ENCODE measurements at regions not wholly inside any gene's neighbourhood (a gene's known extent, or its start where the extent isn't known, plus 50 kb on each side); places are given as distances from the start of the nearest gene placed in this dataset.
A peak's percentile ranks its signal among the peaks of the same experiment; 100 is the strongest.
"Not testable (repeated sequence)": the region's sequence is repeated elsewhere in the genome, so short reads cannot be mapped to it uniquely, and the experiment has no call there.

GRCh38 chr6:170148709-170149470 lies 142.0 kb downstream of the DLL1 start:
- peaks cover 7% of the 10 kb centered on the region for H3K9me3 Mint-ChIP-seq (ENCODE audit: low read depth)
- H3K36me3 Mint-ChIP-seq (ENCODE audit: insufficient read depth): peaks cover 1% of the 10 kb centered on the region
- DNase-seq (ENCODE audit: low spot score, unreplicated experiment): no peak
- TF ChIP-seq CTCF (IDR thresholded peaks at IDR 0.05; ENCODE audit: unreplicated experiment): no peak
- H3K27me3 Mint-ChIP-seq: peaks cover 27% of the 10 kb centered on the region
- H3K4me1 Mint-ChIP-seq (ENCODE audit: low read depth): peaks cover 29% of the 10 kb centered on the region
- no peak overlapping the region for H3K4me3 Mint-ChIP-seq (ENCODE audit: low read depth)
- H3K27ac Mint-ChIP-seq: no peak overlapping the region

GRCh38 chr6:170147832-170148708 lies 142.8 kb downstream of the DLL1 start:
- Mint-ChIP-seq H3K27me3 (peaks cover 27% of the 10 kb centered on the region), H3K9me3 (ENCODE audit: low read depth) (peaks cover 9% of the 10 kb centered on the region), H3K4me3 (ENCODE audit: low read depth) (no peak overlapping the region), H3K27ac (peak overlapping the region; percentile 49), H3K36me3 (ENCODE audit: insufficient read depth) (peaks cover 1% of the 10 kb centered on the region), H3K4me1 (ENCODE audit: low read depth) (peaks cover 27% of the 10 kb centered on the region)
- DNase-seq (ENCODE audit: low spot score, unreplicated experiment): no peak
- TF ChIP-seq CTCF (IDR thresholded peaks at IDR 0.05; ENCODE audit: unreplicated experiment): no peak

GRCh38 chr6:170147056-170147787 lies 143.7 kb downstream of the DLL1 start:
- peaks cover 27% of the 10 kb centered on the region for H3K27me3 Mint-ChIP-seq
- peaks cover 10% of the 10 kb centered on the region for H3K9me3 Mint-ChIP-seq (ENCODE audit: low read depth)
- H3K36me3 Mint-ChIP-seq (ENCODE audit: insufficient read depth): peaks cover 1% of the 10 kb centered on the region
- peaks cover 23% of the 10 kb centered on the region for H3K4me1 Mint-ChIP-seq (ENCODE audit: low read depth)
- H3K27ac Mint-ChIP-seq: no peak overlapping the region
- TF ChIP-seq CTCF (IDR thresholded peaks at IDR 0.05; ENCODE audit: unreplicated experiment): no peak
- H3K4me3 Mint-ChIP-seq (ENCODE audit: low read depth): no peak overlapping the region
- DNase-seq (ENCODE audit: low spot score, unreplicated experiment): no peak

GRCh38 chr6:170146640-170147039 lies 144.2 kb downstream of the DLL1 start:
- Mint-ChIP-seq H3K36me3 (ENCODE audit: insufficient read depth) (peaks cover 1% of the 10 kb centered on the region), H3K27ac (no peak overlapping the region), H3K9me3 (ENCODE audit: low read depth) (peaks cover 10% of the 10 kb centered on the region), H3K4me3 (ENCODE audit: low read depth) (no peak overlapping the region), H3K27me3 (peaks cover 26% of the 10 kb centered on the region), H3K4me1 (ENCODE audit: low read depth) (peaks cover 22% of the 10 kb centered on the region)
- no peak for TF ChIP-seq CTCF (IDR thresholded peaks at IDR 0.05; ENCODE audit: unreplicated experiment)
- DNase-seq (ENCODE audit: low spot score, unreplicated experiment): no peak

- H3K27me3 Mint-ChIP-seq: peaks cover 21% of the 10 kb centered on the region
- DNase-seq (ENCODE audit: low spot score, unreplicated experiment); H3K4me3 Mint-ChIP-seq (ENCODE audit: low read depth); H3K27ac Mint-ChIP-seq; H3K9me3 Mint-ChIP-seq (ENCODE audit: low read depth); H3K36me3 Mint-ChIP-seq (ENCODE audit: insufficient read depth): not testable (repeated sequence)
- peaks cover 17% of the 10 kb centered on the region for H3K4me1 Mint-ChIP-seq (ENCODE audit: low read depth)
These were observed 144.7 kb downstream of the DLL1 start for GRCh38 chr6:170146131-170146530.

GRCh38 chr6:170145716-170146115 lies 145.2 kb downstream of the DLL1 start:
- not testable (repeated sequence) for H3K9me3 Mint-ChIP-seq (ENCODE audit: low read depth); H3K4me3 Mint-ChIP-seq (ENCODE audit: low read depth); DNase-seq (ENCODE audit: low spot score, unreplicated experiment); H3K27ac Mint-ChIP-seq; H3K36me3 Mint-ChIP-seq (ENCODE audit: insufficient read depth)
- Mint-ChIP-seq H3K27me3 (peaks cover 21% of the 10 kb centered on the region), H3K4me1 (ENCODE audit: low read depth) (peaks cover 15% of the 10 kb centered on the region)
